NCI-H345 treated with DMSO at 0.1 percent for 48 hours (cell line): ENCODE measurements at regions not wholly inside any gene's neighbourhood (a gene's known extent, or its start where the extent isn't known, plus 50 kb on each side); places are given as distances from the start of the nearest gene placed in this dataset.
"Not testable (repeated sequence)": the region's sequence is repeated elsewhere in the genome, so short reads cannot be mapped to it uniquely, and the experiment has no call there.

Experiments
- DNase-seq: peaks from one replicate; lab custom pipeline; 2025; ENCODE audit not compliant: unreplicated experiment; lab: John Stamatoyannopoulos, UW

DNA sequence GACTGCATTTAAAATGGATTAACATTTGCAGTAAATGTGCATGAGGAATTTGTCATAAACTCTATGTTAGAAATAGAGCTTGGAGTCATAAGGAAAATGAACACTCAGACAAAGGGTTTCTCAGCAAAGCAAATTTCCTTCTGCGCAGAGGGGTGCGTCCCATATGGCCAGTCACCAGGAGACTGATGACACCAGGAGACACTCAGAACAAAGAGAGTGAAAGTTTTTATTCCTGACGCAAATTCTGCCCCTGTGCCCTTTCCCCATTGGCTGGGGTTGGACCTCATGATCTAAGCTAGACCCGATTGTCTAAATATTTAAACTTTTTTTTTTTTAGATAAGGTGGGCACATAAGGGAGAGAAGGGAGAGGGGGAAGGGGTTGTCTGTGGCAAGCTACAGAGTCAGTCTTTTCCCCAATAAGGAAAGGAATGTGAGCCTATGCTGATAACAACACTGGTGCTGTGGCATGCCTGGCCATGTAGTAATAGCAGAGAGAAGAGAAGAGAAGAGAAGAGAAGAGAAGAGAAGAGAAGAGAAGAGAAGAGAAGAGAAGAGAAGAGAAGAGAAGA, 202.0 kb downstream of the POM121L12 start:
- no peak for DNase-seq

DNA sequence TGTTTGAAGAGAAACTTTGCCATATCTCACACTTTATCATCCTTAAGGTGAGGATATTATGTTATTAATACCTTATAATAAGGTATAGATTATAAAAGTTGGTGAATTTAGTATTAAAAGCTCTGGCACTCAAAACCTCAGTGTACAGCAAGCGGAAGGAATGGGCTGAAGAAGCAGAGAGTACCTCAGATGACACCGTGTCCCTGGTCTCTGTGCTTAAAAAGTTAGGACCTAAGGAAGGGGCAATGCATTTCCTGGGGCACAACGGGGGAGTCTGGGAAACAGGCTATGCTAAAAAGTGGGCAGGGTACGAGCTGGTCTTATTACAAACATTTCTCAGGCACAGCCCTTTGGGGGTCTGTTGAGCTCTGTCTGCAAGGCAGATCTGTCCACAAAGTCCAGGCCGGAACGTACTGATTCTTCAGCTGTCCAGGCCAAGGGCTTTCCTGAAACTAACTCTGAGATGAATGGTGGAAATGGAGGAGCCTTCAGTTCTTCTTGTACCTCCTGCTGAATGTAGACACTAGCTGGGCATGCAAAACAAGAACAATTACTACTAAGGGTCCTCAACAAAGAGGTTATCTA, 202.7 kb downstream of the POM121L12 start:
- DNase-seq, result no peak

DNA sequence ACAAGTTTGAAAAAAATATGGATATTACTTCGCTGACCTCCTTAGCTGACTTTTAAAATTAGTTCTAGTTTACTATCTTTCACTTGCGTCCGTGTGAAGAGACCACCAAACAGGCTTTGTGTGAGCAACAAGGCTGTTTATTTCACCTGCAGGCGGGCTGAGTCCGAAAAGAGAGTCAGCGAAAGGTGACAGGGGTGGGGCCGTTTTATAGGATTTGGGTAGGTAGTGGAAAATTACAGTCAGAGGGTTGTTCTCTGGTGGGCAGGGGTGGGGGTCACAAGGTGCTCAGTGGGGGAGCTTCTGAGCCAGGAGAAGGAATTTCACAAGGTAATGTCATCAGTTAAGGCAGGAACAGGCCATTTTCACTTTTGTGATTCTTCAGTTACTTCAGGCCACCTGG, 203.7 kb downstream of the POM121L12 start:
- DNase-seq, result not testable (repeated sequence)

DNA sequence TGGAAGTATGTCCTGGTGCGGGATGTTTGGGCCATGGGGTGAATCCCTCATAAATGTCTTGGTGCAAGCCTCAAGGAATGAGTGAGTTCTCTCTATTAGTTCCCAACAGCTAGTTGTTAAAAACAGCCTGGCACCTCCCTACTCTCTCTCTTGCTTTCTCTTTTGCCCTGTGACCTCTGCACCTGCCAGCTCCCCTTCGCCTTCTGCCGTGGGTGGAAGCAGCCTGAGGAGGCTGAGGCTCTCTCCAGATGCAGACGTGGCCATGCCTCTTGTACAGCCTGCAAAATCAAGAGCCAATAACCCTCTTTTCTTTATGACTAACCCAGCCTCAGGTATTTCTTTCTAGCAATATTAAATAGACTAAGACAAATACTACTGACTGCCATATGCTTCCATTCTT, 210.3 kb downstream of the POM121L12 start:
- no peak for DNase-seq

DNA sequence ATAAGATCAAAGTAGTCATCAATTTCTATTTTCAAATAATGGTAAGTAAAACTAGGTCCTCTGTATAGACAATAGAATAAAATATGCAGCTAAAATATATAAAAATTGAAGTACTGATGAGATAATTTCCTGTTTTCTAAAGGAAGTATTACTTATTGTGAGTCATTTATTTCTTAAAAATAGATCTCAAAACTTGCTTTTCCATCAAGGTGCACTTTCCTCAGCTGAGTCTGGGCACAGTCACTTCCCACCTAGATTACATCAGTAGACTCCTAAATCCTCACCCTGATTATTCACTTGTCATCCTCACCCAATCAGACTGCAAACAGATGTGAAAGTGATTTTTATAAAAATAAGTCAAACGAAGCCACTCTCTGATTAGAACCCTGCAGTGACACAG, 211.5 kb downstream of the POM121L12 start:
- no peak for DNase-seq

DNA sequence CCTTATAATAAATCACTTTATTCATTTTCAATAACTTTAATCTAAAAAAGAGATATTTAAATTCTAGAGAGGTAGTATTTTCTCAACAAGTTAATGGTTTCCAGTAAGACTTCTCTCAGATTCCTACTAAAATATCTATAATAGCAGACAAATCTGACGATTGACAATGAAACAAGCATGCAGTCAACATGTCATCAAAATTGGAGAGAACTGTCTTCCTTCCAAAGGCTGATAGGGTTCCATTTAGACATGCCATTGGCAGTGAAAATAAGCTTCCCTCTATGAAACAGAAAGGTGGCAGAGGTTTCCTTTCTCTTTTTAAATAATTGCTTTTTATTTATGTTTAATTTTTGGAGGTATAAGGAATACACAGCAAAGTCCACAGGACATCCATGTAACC, 217.1 kb downstream of the POM121L12 start:
- DNase-seq, result no peak

DNA sequence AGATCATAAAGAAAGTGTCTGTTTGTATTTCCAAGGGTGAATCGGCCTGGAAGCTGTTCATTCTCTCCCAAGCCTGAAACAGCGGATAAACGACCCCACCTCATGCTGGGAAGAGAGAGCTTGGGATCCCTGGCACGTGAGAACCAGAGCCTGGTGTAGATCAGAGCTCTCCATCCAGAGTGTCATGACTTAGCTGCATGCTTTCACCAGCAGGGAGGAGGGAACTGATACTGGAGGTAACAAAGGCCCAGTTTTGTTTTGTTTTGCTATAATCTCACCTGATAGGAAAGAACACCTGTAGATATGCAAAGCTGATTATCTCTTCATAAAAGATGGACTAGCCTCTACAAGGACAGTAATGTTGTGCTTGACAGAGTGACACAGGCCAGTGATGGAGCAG, 236.6 kb downstream of the POM121L12 start:
- no peak for DNase-seq

DNA sequence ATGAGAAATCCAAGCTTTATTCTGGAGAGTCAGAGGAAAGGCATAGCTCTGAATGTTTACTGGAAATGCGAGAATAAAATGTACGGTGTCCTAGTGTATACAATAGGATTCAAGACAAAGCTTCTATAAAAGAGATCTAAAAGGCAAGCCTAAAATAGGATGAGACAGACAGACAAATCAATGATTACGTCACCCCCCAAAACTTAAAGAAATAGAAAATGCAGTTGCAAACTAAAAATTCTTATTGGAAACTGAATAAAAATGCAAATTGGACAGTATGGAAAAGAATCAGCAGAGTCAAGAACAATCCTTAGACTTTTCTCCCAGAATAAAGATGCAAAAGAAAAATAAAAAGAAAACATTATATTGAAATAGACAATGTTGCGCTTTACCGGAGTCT, 245.9 kb downstream of the POM121L12 start:
- no peak for DNase-seq

DNA sequence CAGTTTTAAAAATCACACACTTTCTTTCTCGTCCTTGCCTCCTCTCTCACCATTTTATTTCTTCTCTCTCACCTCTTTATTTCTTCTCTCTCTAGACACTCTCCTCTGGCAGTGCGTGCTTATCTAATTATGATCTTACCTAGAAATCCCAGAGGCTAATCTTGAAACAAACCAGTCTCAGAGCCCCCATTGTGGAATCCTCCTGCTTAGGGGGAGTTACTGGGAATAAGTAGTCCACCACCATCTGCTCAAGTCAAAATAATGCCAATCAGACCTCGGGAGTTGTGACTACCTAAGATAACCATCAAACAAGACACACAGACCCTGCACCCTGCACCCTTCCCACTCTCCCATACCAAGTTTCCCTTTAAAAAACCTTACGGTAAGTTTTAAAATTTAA, 256.9 kb downstream of the POM121L12 start:
- DNase-seq, result no peak

DNA sequence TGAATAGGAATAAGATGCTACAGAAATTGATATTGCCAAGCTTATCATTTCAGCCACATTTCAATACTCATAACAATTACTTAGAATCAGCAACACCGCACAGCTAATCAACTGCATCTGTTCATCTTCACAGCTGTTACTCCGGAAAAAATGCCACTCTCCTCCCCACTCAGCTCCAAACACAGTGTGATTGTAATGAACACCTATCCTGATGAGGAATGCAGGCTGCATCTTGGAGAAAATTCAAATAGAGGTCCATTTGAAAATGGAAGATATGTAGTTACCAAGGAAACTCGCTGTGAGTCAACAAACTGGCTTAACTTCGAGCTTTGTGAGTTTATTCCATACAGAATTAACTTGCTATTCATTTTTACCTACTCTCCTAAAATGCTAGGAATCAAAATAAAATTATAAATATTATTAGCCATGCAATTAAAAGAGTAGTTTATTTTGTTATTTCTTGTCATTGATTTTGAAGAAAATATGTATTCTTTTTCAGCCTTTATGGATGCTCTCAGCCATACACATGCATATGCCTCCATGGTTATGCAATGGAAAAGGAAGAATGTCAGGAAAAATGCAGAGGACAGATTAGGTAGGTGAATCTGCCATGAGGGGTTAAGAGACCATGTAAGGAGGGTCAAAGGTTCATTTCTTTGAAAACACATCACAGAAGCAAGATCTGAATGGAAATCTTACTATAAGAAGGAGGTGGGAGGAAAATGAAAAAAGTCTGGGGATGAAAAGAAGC, 267.2 kb downstream of the POM121L12 start:
- no peak for DNase-seq

DNA sequence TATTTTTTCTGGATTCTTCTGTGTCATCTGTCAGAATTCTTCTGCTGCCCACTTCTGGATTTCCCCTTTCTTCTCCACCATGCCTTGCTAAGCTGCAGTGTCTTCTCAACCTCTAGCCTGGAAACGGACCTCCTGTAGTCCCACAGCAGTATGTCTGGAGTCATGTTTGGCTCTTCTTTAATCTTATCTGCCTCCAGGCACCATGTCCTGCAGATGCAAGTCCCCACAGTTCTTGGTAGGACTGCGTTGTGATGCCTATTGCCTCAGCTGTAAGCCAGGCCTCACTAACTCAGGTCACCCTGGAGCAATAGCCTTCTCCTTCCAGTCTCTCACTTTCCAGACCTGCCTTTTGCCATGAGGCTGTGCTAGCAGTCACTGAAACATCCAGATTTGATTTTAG, 268.3 kb downstream of the POM121L12 start:
- DNase-seq, result no peak

DNA sequence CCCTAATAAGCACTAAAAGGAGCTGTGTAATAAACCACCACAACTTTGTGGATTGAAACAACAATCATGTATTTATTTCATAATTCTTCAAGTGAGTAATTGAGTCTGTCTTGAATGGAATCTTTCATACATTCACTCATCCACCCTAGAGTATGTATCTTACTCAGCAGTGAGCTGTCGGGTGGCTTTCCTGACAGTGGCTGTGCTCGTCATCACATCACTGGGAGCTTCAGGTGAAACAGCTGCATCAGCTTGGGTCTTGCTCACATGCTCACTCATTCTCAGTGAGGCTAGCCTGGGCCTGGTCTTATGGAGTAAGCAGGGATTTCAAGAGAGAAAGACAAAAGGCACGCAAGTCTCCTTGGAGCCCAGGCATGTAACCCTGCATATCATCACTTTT, 271.4 kb downstream of the POM121L12 start:
- no peak for DNase-seq

DNA sequence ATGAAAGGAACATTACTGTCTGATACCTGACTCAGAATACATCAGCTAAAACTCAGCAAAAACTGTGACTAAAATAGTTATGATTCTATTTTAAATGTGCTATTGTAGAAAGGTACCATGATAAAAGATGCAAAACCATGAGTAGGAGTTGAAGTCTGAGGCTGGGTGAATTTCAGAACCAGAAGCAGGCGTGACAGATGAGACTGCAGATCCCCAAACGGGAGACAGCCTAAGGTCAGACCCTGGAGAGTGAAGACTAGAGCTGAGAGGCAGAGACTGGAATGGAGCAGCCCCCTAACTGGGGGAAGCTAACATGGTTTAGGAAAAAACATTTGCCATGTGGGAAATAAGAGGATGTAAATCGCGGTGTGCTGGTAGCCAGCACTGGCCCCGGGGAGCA, 275.8 kb downstream of the POM121L12 start:
- DNase-seq, result no peak

DNA sequence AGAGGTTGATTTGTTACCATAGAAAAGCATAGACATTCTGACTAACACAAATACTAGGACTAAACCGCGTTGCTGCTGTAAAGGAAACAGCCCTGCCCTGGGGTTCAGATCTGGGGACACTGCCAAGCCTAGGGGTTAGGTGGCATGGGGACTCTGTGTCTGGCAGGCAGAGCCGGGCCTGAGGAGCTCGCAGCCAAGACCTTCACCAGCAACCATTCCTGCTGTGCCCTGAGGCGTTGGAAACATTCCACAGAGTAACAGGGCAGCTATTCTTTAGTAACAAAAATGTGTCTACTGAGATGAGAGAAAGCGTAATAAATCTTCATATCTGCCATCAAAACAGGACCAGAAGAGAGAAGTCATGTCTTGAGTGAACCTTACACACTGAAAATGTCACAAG, 280.5 kb downstream of the POM121L12 start:
- DNase-seq, result no peak

DNA sequence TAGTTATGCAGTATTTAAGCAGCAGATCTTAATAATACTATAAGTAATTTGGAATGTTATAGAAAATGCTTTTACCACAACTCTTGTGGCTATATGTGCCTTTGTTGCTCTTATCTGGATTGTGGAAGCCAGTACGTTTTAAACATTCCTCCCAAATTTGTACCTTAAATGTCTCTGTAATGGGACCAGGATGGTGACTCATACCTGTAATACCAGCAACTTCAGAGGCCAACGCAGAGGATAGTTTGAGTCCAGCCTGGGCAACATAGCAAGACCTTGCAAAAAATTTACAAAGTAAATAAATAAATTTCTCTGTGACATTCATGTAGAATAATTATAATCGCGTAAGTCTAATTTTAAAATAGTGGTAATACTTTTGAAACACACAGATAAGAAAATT, 283.1 kb downstream of the POM121L12 start:
- DNase-seq, result no peak

DNA sequence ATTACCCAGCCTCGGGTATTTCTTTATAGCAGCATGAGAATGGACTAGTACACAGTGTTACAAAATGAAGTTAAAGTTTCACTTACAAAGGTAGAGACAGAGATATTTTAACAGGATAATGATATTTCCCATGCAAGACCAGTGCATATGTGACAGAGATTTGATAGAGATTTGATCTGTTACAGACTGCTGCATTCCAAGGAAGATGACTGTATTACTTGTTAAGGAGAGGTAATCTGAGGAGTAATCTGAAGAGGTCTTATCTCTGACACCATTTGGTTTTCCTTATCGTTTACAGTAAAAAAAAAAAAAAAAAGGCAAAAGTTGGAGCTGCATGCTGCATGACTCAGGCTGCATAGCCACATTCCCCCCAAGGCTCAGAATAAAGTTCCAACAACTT, 289.6 kb downstream of the POM121L12 start:
- DNase-seq, result no peak

DNA sequence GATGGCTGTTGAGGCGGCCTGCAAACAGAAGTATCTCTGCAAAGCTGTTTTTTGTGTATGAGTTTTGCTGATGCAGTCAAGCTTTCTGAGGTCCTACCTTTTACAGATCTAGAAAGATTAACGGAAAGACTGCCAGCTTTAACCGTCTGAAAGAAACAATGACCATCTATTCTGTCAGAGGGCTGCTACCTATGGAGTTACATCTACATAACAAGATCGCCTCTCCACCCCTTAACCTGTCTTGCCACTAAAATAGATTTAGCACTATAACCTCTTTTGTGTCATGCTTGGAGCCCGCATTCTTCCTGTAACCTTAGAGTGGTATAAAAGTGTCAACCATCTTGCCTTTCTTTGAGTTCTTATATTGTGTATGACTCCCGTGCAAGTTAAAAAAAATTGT, 291.2 kb downstream of the POM121L12 start:
- DNase-seq, result no peak

DNA sequence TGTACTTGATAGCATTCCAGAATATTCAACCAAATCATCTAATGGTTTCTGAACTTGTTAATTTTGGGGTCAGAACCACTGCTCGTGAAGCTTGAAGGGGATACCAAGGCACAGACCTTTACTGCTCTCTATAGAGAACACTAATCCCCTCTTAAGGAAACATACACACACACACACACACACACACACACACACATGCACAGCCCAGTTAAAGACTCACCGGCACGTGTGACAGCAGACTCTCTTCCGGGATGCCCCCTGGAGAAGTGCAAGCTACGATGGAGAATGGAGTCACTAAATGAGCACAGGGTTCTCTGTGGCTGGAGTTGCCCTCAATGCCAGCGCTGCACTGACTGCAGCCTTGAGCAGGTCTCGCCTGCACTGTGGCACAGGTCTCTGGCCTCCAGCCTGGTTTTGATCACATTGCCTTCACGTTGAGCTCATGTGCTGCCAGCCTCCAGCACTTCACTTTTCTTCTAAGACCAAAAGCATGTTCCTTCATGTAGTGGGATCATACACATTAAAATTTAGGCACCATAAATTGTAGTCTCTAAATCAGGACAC, 300.8 kb downstream of the POM121L12 start:
- no peak for DNase-seq

DNA sequence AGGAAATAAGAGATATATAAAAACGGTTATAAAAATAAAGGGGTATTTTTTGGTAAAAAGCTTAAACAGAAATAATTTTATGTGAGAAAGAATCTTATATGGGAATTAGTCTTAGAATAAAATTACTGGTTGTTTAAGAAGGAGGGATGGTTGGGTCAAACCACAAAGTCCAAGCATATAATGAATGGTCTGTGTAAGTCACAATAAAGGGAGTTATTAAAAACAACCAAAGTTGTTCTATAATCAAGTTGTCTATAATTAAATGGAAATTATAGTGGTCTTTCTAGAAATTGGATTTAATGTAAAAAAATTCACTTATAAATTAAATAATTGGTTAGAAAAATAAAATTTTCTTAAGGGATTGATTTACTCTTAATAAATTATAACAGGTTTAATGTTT, 304.8 kb downstream of the POM121L12 start:
- DNase-seq, result no peak

DNA sequence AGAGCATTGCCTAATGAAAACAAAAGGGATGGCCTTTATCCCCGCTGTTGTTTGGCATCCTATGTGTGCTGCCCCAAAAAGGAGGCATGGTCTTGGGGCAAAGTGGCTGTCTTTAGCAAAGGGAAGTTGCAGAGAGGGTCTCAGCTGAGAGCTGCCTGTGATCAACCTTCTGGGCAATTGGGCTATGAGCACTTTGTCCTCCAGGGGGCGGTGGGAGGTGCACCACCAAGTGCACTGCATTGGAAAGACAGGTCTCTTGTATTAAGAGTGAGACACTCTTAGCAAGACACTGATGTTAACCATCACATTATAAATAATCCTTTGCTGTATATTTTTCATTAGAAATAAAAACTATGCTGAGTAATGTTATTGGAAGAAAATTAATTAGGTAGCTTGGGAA, 314.8 kb downstream of the POM121L12 start:
- DNase-seq, result no peak

DNA sequence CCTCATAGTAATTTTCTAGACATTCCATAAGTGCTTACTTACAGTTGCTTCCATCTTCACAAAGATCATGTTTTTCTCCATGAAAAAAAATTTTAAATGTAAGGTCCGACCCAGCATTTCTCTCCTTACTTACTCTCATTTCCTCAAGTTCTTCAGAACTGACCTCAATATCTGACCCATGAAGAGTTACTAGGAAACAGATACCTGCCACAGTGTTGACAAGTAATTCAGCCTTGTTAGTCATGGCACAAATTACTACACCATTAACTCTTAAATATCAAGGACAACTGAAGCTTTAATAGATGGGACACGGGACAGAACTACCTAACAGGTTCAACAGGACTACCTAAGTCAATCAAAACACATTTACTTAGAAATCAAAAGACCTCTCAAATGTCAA, 316.2 kb downstream of the POM121L12 start:
- no peak for DNase-seq

DNA sequence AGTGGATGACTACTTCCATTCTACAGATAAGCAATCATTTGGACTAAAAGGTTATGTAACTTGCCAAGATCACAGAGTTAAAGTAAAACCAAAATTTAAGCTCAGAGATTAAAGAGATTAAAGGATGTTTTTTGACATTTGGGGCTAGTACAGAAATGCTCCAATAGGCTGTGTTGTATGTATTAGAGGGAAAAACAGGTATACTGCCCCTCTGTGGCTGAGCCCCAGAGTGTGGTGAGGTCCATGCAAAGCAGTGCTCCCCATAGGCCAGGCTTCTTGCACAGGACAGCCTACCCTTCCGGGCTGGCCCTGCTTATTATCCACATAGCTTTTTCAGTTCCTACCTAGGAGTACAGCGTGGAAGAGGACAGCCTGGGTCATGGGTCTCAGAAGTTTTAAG, 322.8 kb downstream of the POM121L12 start:
- no peak for DNase-seq
